Fibroblast of peridontal ligament (primary cell): ENCODE measurements at regions not wholly inside any gene's neighbourhood (a gene's known extent, or its start where the extent isn't known, plus 50 kb on each side); places are given as distances from the start of the nearest gene placed in this dataset.
A peak's percentile ranks its signal among the peaks of the same experiment; 100 is the strongest.
"Not testable (repeated sequence)": the region's sequence is repeated elsewhere in the genome, so short reads cannot be mapped to it uniquely, and the experiment has no call there.

ENCODE experiments used
- DNase-seq: peaks from one replicate; pipeline ENCODE4 v3.0.0-alpha.2; 2010; ENCODE audit errors: extremely low read depth

DNA sequence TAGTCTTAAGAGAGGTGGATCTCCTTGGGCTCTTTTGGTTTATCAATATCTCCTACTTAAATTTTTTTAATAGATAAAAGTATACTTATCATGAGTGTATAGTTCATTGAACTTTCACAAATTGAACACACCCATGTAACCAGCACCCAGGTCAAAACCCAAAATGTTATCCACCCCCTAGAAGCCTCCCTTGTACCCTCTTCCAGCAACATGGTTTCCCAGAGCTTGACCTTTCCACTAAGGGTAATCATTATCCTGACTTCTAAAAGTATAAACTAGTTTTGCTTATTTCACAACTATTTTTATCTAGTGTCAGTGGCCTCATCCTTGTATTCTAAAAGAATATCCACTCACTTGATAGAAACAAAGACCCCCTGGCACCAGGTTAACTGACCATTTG is 106.8 kb downstream of the MDH1 start:
- no peak for DNase-seq

DNA sequence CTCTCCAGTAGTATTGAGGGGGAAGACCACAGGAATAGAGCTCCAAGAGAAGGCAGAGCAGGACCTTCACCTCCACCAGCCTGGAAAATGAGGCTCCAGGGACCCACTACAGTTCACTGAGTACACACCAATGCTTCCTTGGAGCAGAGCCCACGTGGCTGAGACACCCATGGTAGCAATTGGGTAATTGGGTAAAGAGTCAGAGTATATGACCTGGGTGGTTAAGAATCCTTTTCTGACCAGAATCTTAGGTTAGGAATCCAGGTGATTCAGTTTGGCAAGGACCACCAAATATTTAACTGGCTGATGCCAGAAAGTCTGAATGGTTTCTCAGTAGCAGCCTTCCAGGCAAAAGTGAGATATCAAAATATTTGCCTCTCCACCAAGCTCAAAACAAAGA is 107.7 kb downstream of the MDH1 start:
- no peak for DNase-seq

GRCh38 chr2:63697160-63697559 is 108.4 kb downstream of the MDH1 start:
- no peak for DNase-seq

DNA sequence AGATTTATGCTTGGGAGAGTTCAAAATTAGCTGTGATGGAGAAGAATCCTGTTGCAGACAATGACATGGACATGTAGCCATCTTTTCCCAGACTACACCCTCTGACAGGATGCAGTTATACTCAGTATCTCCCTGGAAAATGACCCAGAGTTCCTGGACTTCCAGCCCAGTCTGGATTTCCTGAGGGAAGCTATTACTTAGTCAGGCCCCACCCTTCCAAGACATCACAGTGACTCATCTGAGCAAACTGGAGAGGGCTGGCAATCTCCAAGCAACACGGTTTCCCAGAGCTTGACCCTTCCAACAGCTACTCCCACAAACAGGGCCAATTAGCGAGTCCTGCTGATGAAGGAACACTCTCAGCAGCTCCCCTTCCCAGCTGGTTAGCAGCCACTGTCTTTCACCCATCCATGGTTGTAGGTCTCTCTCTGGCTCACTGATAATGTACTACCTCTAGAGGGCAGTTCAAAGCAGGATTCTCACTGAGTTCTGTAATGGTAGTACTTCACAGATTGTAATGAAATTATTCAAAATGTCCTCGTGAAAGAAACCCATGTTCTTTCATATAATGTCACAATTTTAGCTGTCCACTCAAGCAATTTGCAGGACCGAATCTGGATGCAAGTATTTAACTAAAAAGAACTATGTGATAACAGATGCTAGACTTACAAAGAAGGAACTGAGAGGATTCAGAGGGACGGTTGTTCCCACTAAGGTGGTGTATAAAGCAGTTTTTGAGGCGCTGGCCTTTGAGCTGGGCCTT is 110.2 kb downstream of the MDH1 start:
- DNase-seq = peak; percentile 92

GRCh38 chr2:63699549-63699839 is 110.7 kb downstream of the MDH1 start:
- no peak for DNase-seq

GRCh38 chr2:63700271-63700670 is 111.5 kb downstream of the MDH1 start:
- DNase-seq = no peak

DNA sequence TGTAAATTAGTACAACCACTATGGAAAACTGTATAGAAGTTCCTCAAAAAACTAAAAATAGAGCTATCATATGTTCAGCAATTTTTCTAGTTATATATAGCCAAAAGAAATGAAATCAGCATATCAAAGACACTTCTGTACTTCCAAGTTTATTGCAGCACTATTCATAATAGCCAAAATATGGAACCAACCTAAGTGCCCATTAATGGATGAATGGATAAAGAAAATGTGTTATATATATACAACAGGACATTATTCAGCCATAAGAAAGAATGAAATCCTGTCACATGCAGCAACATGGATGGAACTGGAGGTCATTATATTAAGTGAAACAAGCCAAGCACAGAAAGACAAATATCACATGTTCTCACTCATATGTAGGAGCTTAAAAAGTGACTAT is 112.6 kb downstream of the MDH1 start:
- DNase-seq = no peak

GRCh38 chr2:63706084-63706483 is 117.3 kb downstream of the MDH1 start:
- DNase-seq = not testable (repeated sequence)

DNA sequence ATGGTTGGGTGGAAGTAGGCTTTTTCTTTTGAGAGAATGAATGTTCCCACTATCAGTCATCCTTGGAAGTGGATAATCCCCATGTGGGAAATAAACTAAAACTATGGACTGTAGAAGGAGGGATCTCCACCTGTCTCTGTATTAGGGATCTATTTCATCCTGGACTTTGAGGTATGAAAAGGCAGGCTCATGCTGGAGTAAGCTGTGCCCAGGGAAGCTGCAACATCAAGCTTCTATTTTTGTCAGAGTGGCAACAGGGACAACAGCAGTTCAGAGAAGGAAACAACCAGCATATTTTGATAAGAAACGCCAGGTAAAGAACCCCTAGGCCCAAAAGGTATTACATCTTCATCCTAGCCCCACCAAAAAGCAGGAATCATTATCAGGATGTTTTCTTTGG is 122.0 kb downstream of the MDH1 start:
- no peak for DNase-seq

DNA sequence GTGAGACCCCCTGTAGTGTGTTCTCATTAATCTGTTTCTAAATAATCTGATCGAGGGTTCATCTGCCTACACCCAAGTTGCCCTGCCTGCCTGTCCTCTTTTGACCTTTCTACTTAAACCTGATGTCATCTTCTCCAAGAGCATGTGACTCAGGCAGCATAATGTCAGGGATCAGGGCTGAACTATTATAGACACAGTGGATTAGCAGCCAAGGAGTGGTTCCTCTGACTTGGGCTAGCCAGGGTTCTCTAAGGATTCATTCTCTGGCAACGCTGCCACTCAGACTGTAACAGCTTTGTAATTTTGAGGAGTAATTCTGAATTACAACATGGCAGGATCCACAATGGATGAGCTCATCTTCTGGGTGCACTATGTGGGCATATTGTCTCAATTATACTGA is 124.0 kb downstream of the MDH1 start:
- peak; percentile 86 for DNase-seq

- no peak for DNase-seq
These were observed 125.5 kb upstream of the UGP2 start for GRCh38 chr2:63716146-63716545.

GRCh38 chr2:63719052-63719451 is 122.6 kb upstream of the UGP2 start:
- DNase-seq = no peak

- DNase-seq = no peak
These were observed 120.6 kb upstream of the UGP2 start for GRCh38 chr2:63721082-63721424.

GRCh38 chr2:63722284-63722683 is 119.4 kb upstream of the UGP2 start:
- DNase-seq = not testable (repeated sequence)

DNA sequence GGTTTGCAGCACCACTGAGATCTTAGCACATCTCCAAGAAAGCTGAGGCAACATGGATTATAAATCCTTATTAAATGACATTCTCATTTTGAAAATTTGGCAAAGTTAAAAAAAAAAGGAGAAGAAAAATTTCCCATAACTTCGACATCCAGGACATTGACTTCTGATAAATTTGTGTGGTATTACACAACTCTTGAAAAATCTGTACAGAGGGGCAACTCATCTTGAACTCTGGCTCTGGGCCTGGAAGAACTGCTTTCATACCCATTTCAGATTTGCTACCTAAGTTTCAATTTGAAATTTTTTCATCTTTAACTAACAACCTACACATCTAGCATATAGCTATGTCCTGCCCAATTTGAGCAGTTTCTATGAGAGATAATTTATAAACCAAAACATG is 118.0 kb upstream of the UGP2 start:
- no peak for DNase-seq

GRCh38 chr2:63725212-63725611 is 116.5 kb upstream of the UGP2 start:
- not testable (repeated sequence) for DNase-seq

- DNase-seq = no peak
These were observed 112.3 kb upstream of the UGP2 start for GRCh38 chr2:63729362-63729761.

GRCh38 chr2:63729831-63730230 is 111.9 kb upstream of the UGP2 start:
- no peak for DNase-seq

- peak; percentile 72 for DNase-seq
These were observed 107.2 kb upstream of the UGP2 start for GRCh38 chr2:63734510-63734909.

GRCh38 chr2:63735263-63735662 is 106.4 kb upstream of the UGP2 start:
- DNase-seq = no peak

DNA sequence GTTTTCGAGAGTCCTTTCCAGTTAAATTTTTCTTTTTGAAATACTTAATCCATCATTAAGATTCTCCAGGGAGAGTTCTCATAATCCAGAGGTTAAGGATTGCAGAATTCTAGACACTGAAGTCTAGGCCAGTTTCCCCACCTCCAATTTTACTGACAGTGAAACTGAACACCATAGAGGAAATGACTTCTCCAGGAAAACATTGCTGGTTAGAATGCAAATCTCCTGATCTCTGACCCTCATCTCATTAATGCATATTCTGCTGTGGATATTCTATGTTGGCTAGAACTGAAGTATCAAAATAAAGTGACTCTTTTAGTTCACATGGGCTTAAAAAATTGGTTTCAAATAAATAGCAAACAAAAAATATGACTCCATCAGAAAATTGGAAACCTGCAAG is 105.8 kb upstream of the UGP2 start:
- DNase-seq = no peak

DNA sequence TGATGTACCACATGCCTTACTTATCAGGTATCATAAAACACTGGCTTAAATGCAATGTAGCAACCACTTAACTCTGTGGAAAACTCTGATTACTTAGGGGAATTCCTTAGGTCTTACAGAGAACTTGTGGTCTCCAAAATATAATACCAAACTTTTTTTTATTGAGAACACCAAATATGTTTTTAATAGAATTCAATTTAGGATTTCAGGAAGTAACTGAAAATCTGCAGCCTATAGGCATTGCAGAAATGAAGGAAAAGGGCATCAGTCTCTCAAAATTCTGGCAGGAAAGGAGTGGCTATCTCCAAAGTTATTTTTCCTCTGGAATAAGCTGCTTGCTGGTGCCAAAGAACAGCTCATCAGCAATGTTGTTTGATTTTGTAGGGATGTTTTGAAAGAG is 105.3 kb upstream of the UGP2 start:
- peak; percentile 97 for DNase-seq

DNA sequence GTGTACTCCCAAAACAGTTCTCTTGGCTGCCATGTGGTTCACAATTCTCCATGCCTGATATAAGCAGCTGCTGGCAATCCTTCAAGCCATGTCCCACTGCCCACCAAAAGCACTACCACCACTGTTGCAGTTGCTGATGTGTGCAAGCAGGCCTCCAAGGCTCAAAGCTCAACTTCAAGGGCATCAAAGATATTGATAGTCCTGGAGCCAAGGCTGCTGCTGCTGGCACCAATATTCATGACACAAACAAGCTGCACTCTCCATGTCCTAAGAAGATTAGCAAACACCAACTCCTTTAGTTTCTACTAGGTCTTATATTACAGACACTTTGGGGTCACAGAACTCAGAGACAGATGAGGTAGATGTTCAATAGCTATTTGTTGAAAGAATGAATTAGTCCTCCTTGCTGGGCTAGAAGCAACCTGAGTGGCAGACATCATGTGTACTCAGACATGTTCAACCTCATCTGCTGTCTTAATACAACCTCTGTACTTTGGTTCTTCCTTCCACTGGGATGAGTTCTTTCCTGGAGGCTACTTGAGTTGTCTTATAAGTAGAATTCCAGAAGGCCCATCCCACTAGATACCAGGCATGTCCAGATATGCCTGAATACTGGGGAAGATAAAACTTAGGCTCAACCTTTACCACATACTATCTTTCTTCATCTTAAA is 104.5 kb upstream of the UGP2 start:
- DNase-seq = no peak

- DNase-seq = no peak
These were observed 103.7 kb upstream of the UGP2 start for GRCh38 chr2:63738019-63738418.
